Kidney epithelial cell (primary cell): ENCODE measurements at regions not wholly inside any gene's neighbourhood (a gene's known extent, or its start where the extent isn't known, plus 50 kb on each side); places are given as distances from the start of the nearest gene placed in this dataset.

ENCODE experiments used
- DNase-seq: peaks from one replicate; pipeline ENCODE4 v3.0.0-alpha.2; 2010; ENCODE audit warnings: low read depth
- H3K27me3 ChIP-seq: 2 replicates; pipeline ENCODE4 v1.6.0; 2011; ENCODE audit warnings: low read length; ENCODE audit not compliant: control insufficient read depth, insufficient read depth
- H3K36me3 ChIP-seq: 2 replicates; pipeline ENCODE4 v1.5.1; 2011; ENCODE audit warnings: low read length; ENCODE audit not compliant: control insufficient read depth, insufficient read depth
- H3K4me3 ChIP-seq: 2 replicates; pipeline ENCODE4 v1.5.1; 2011; ENCODE audit warnings: low read depth, mild to moderate bottlenecking, control low read depth, low read length
- CTCF ChIP-seq: IDR thresholded peaks from 2 replicates; pipeline ENCODE4 v1.5.1; 2011; ENCODE audit warnings: mild to moderate bottlenecking, moderate library complexity, low read length, control low read depth, inconsistent platforms; ENCODE audit not compliant: insufficient read depth, poor library complexity, severe bottlenecking

GRCh38 chr11:44376423-44376822 is 66.5 kb upstream of the ALX4 start:
- Histone ChIP-seq H3K27me3 (peaks cover 2% of the 10 kb centered on the region), H3K36me3 (no peaks in the 10 kb centered on the region), H3K4me3 (no peak overlapping the region)
- DNase-seq = no peak
- TF ChIP-seq CTCF = no peak

GRCh38 chr11:44377121-44377520 is 67.2 kb upstream of the ALX4 start:
- no peak for DNase-seq
- TF ChIP-seq CTCF = no peak
- no peak overlapping the region for H3K4me3 ChIP-seq
- peaks cover 4% of the 10 kb centered on the region for H3K27me3 ChIP-seq
- no peaks in the 10 kb centered on the region for H3K36me3 ChIP-seq

- H3K4me3 ChIP-seq = no peak overlapping the region
- DNase-seq = no peak
- H3K27me3 ChIP-seq = peaks cover 6% of the 10 kb centered on the region
- no peaks in the 10 kb centered on the region for H3K36me3 ChIP-seq
- no peak for TF ChIP-seq CTCF
Observed at GRCh38 chr11:44377914-44378321, 68.0 kb upstream of the ALX4 start.

GRCh38 chr11:44379141-44380008 is 69.4 kb upstream of the ALX4 start:
- DNase-seq = no peak
- peaks cover 8% of the 10 kb centered on the region for H3K27me3 ChIP-seq
- TF ChIP-seq CTCF = no peak
- no peaks in the 10 kb centered on the region for H3K36me3 ChIP-seq
- H3K4me3 ChIP-seq = no peak overlapping the region

GRCh38 chr11:44380009-44380313 is 70.0 kb upstream of the ALX4 start:
- no peak for DNase-seq
- TF ChIP-seq CTCF = no peak
- H3K27me3 ChIP-seq = peaks cover 8% of the 10 kb centered on the region
- H3K4me3 ChIP-seq = no peak overlapping the region
- no peaks in the 10 kb centered on the region for H3K36me3 ChIP-seq

GRCh38 chr11:44380820-44381219 is 70.9 kb upstream of the ALX4 start:
- Histone ChIP-seq H3K27me3 (peaks cover 11% of the 10 kb centered on the region), H3K4me3 (no peak overlapping the region), H3K36me3 (no peaks in the 10 kb centered on the region)
- no peak for DNase-seq
- no peak for TF ChIP-seq CTCF
